ENCODE measurements at regions not wholly inside any gene's neighbourhood (a gene's known extent, or its start where the extent isn't known, plus 50 kb on each side); places are given as distances from the start of the nearest gene placed in this dataset.

DNA sequence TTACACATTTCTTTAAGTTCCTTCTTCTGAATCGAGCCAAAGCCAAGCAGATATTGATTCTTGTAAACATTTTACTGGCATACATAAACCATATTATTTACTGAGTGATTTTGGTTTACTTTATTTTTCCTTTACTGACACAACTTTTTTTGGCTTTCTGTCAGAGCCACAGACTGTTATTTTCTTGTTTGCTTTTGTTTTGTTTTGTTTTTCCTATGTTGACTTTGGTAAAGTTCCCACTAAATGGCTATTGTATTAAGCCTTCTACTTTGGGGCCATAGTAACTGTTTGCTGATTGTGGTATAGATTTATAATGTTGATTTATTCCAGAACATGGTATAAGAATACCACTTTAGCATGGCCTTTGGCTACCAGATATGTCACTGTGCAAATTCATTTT lies 419.4 kb downstream of the DCDC2C start:
- Mint-ChIP-seq H3K4me3 (ENCODE audit: unreplicated experiment) (no peak overlapping the region), H3K4me1 (ENCODE audit: insufficient read depth, unreplicated experiment) (no peaks in the 10 kb centered on the region), H3K36me3 (ENCODE audit: insufficient read depth, unreplicated experiment) (no peaks in the 10 kb centered on the region), H3K27ac (ENCODE audit: low read depth, unreplicated experiment) (no peak overlapping the region), H3K27me3 (ENCODE audit: insufficient read depth, unreplicated experiment) (no peaks in the 10 kb centered on the region), H3K9me3 (ENCODE audit: unreplicated experiment) (peaks cover 28% of the 10 kb centered on the region)
- ChIA-PET CTCF (no interaction called here), POLR2A (no interaction called here)
- intact Hi-C loops (cut with micrococcal nuclease): no loop called here
- BruUV-seq (replicated peaks): no TSS peak
- TF ChIP-seq, protein P1, sequence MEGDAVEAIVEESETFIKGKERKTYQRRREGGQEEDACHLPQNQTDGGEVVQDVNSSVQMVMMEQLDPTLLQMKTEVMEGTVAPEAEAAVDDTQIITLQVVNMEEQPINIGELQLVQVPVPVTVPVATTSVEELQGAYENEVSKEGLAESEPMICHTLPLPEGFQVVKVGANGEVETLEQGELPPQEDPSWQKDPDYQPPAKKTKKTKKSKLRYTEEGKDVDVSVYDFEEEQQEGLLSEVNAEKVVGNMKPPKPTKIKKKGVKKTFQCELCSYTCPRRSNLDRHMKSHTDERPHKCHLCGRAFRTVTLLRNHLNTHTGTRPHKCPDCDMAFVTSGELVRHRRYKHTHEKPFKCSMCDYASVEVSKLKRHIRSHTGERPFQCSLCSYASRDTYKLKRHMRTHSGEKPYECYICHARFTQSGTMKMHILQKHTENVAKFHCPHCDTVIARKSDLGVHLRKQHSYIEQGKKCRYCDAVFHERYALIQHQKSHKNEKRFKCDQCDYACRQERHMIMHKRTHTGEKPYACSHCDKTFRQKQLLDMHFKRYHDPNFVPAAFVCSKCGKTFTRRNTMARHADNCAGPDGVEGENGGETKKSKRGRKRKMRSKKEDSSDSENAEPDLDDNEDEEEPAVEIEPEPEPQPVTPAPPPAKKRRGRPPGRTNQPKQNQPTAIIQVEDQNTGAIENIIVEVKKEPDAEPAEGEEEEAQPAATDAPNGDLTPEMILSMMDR (IDR thresholded peaks at IDR 0.05; ENCODE audit: unreplicated experiment): no peak
- DNase-seq (ENCODE audit: unreplicated experiment): no peak

DNA sequence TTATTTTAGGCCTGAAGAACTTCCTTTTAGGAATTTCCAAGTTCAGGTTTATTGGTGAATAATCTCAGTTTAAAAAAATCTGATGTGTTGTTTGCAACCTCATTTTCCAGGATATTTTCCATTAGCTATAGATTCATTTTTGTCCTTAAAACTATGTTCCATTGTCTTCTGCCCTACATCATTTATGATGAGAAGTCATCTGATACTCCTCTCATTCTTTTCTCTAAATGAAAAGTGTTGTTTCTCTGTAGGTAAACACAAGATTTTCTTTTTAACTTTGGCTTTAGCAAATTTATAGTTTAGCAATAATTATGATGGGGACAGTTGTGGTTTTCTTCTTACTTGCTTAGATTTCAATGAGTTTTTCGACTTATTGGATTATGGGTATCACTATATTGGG lies 427.3 kb downstream of the DCDC2C start:
- H3K27ac Mint-ChIP-seq (ENCODE audit: low read depth, unreplicated experiment): no peak overlapping the region
- BruUV-seq (replicated peaks): no TSS peak
- H3K4me3 Mint-ChIP-seq (ENCODE audit: unreplicated experiment): no peak overlapping the region
- peaks cover 12% of the 10 kb centered on the region for H3K4me1 Mint-ChIP-seq (ENCODE audit: insufficient read depth, unreplicated experiment)
- H3K27me3 Mint-ChIP-seq (ENCODE audit: insufficient read depth, unreplicated experiment): no peaks in the 10 kb centered on the region
- no peaks in the 10 kb centered on the region for H3K36me3 Mint-ChIP-seq (ENCODE audit: insufficient read depth, unreplicated experiment)
- no peak for DNase-seq (ENCODE audit: unreplicated experiment)
- intact Hi-C loops (cut with micrococcal nuclease): no loop called here
- TF ChIP-seq, protein P1 (IDR thresholded peaks at IDR 0.05; ENCODE audit: unreplicated experiment): no peak
- H3K9me3 Mint-ChIP-seq (ENCODE audit: unreplicated experiment): peaks cover 15% of the 10 kb centered on the region
- POLR2A ChIA-PET: no interaction called here
- CTCF ChIA-PET: interaction anchor here (0.8 kb wide), 1 partner anchor 359 kb away, joined by 3 read pairs; no protein-coding TSS in a partner anchor

DNA sequence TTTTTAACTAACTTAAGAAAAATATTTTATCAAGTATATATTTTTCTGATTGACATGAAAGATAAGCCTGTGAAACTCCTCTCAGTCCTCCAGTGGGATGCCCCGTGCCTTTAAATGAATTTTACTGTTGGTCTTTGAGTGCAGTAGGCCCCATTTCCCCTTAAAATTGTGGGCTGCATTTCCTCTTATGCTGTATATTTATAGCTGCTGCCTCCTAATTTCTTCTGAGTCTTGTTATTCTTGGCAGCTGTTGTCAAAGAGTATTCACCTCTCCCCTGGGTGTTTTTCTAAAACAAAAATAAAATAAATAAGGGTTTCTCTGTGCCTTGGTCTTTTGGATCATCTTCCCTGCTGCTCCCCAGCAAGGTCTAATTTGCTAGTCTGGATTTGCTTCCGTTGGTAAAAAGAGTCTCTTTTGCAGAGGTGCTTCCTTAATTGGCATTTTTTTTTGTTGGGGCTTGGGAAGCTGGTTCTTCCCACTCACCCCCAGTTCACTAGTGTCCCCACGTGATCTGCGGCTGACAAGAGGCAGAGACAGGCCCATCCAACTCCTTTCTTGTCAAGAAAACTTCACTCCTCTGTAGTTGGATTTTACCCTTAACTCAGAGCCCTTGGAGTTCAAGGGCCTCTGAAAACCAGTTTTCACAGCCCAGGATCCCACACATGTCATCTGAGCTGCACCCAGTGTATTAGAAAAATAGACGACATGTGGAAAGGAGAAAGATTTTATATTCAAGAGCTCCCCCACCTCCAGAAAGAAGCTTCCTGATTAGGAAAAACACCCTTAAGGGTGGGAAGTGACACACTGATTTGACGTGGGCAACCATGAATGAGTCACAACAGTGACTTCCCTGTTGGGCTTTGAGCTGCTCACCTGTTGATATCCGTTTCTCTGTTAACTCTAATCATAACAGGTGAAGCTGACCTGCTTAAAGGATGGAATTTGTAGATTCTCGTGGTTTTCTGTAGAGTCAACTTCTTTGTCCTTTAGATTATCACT lies 431.5 kb downstream of the DCDC2C start:
- no peaks in the 10 kb centered on the region for H3K27me3 Mint-ChIP-seq (ENCODE audit: insufficient read depth, unreplicated experiment)
- H3K36me3 Mint-ChIP-seq (ENCODE audit: insufficient read depth, unreplicated experiment): no peaks in the 10 kb centered on the region
- ChIA-PET POLR2A (no interaction called here), CTCF (interaction anchor here (0.7 to 1.0 kb wide), 3 partner anchors 9 to 187 kb away, joined by 3 to 5 read pairs (median 3); no protein-coding TSS in a partner anchor)
- BruUV-seq (replicated peaks): no TSS peak
- no peak overlapping the region for H3K27ac Mint-ChIP-seq (ENCODE audit: low read depth, unreplicated experiment)
- no peak overlapping the region for H3K4me3 Mint-ChIP-seq (ENCODE audit: unreplicated experiment)
- H3K9me3 Mint-ChIP-seq (ENCODE audit: unreplicated experiment): peaks cover 24% of the 10 kb centered on the region
- peak; percentile 40 for DNase-seq (ENCODE audit: unreplicated experiment)
- intact Hi-C loops (cut with micrococcal nuclease): no loop called here
- TF ChIP-seq, protein P1 (IDR thresholded peaks at IDR 0.05; ENCODE audit: unreplicated experiment): no peak
- peaks cover 18% of the 10 kb centered on the region for H3K4me1 Mint-ChIP-seq (ENCODE audit: insufficient read depth, unreplicated experiment)

GRCh38 chr2:4135765-4136164 lies 432.4 kb downstream of the DCDC2C start:
- no peaks in the 10 kb centered on the region for H3K36me3 Mint-ChIP-seq (ENCODE audit: insufficient read depth, unreplicated experiment)
- H3K27me3 Mint-ChIP-seq (ENCODE audit: insufficient read depth, unreplicated experiment): no peaks in the 10 kb centered on the region
- H3K27ac Mint-ChIP-seq (ENCODE audit: low read depth, unreplicated experiment): no peak overlapping the region
- POLR2A ChIA-PET: no interaction called here
- CTCF ChIA-PET: interaction anchor here (0.6 to 1.0 kb wide), 2 partner anchors 8 to 46 kb away, joined by 3 to 4 read pairs; no protein-coding TSS in a partner anchor
- H3K4me1 Mint-ChIP-seq (ENCODE audit: insufficient read depth, unreplicated experiment): peaks cover 27% of the 10 kb centered on the region
- no peak for DNase-seq (ENCODE audit: unreplicated experiment)
- intact Hi-C loops (cut with micrococcal nuclease): no loop called here
- no peak overlapping the region for H3K4me3 Mint-ChIP-seq (ENCODE audit: unreplicated experiment)
- TF ChIP-seq, protein P1 (IDR thresholded peaks at IDR 0.05; ENCODE audit: unreplicated experiment): no peak
- peaks cover 20% of the 10 kb centered on the region for H3K9me3 Mint-ChIP-seq (ENCODE audit: unreplicated experiment)
- no TSS peak for BruUV-seq (replicated peaks)
